Upper lobe of right lung (tissue), 1 donor: ENCODE measurements at regions not wholly inside any gene's neighbourhood (a gene's known extent, or its start where the extent isn't known, plus 50 kb on each side); places are given as distances from the start of the nearest gene placed in this dataset.

Experiments used
- ATAC-seq: fragments of 200-7000 bp; cut with Tn5 transposase; one replicate; pipeline ENCODE4 v1.9.1; 2020; ENCODE audit warnings: mild to moderate bottlenecking, moderate library complexity
- DNase-seq: peaks from one replicate; pipeline ENCODE4 v3.0.0-alpha.2; 2020
- H3K27ac ChIP-seq: fragments of 200-600 bp; one replicate; pipeline ENCODE4 v1.8.0; 2022
- H3K27me3 ChIP-seq: fragments of 200-600 bp; one replicate; pipeline ENCODE4 v1.8.0; 2022; ENCODE audit warnings: mild to moderate bottlenecking
- H3K36me3 ChIP-seq: fragments of 200-600 bp; one replicate; pipeline ENCODE4 v1.8.0; 2022
- H3K4me1 ChIP-seq: fragments of 200-600 bp; one replicate; pipeline ENCODE4 v1.8.0; 2022
- H3K4me3 ChIP-seq: fragments of 200-600 bp; one replicate; pipeline ENCODE4 v1.8.0; 2022; ENCODE audit warnings: mild to moderate bottlenecking
- H3K9me3 ChIP-seq: fragments of 200-600 bp; one replicate; pipeline ENCODE4 v1.8.0; 2022
- CTCF ChIP-seq: fragments of 200-600 bp; IDR thresholded peaks from one replicate; pipeline ENCODE4 v1.8.0; 2022; ENCODE audit warnings: antibody characterized with exemption
- intact Hi-C: fragments of 100-400 bp; cut with DNase I; formaldehyde crosslinking; loops from one replicate; pipeline ENCODE4 v1.11.0; 2022
- donor health status: DM: no; HTN: yes; CAD: no; lungs with severe emphysema.

- Histone ChIP-seq H3K4me3 (no peak overlapping the region), H3K27me3 (no peaks in the 10 kb centered on the region), H3K4me1 (no peaks in the 10 kb centered on the region), H3K9me3 (no peaks in the 10 kb centered on the region), H3K27ac (no peak overlapping the region), H3K36me3 (no peaks in the 10 kb centered on the region)
- no peak for ATAC-seq
- no peak for DNase-seq
- intact Hi-C loops = no loop called here
- no peak for TF ChIP-seq CTCF
Measured at GRCh38 chr6:113392551-113393055, 464.5 kb upstream of the MARCKS start.

GRCh38 chr6:113394216-113394615, 462.9 kb upstream of the MARCKS start:
- ATAC-seq = no peak
- no peaks in the 10 kb centered on the region for H3K36me3 ChIP-seq
- H3K27me3 ChIP-seq = no peaks in the 10 kb centered on the region
- no peak overlapping the region for H3K4me3 ChIP-seq
- DNase-seq = no peak
- TF ChIP-seq CTCF = no peak
- intact Hi-C loops = no loop called here
- no peaks in the 10 kb centered on the region for H3K9me3 ChIP-seq
- H3K27ac ChIP-seq = no peak overlapping the region
- no peaks in the 10 kb centered on the region for H3K4me1 ChIP-seq

- H3K27ac ChIP-seq = no peak overlapping the region
- intact Hi-C loops = no loop called here
Measured at GRCh38 chr6:113394729-113395128, 462.4 kb upstream of the MARCKS start.

GRCh38 chr6:113396730-113397129, 460.4 kb upstream of the MARCKS start:
- intact Hi-C loops = no loop called here
- Histone ChIP-seq H3K9me3 (no peaks in the 10 kb centered on the region), H3K27me3 (no peaks in the 10 kb centered on the region), H3K36me3 (no peaks in the 10 kb centered on the region), H3K4me3 (no peak overlapping the region), H3K4me1 (no peaks in the 10 kb centered on the region), H3K27ac (no peak overlapping the region)
- no peak for DNase-seq
- no peak for TF ChIP-seq CTCF
- no peak for ATAC-seq

More at GRCh38 chr6:113394729-113395128, 462.4 kb upstream of the MARCKS start:
- H3K36me3 ChIP-seq = no peaks in the 10 kb centered on the region
- TF ChIP-seq CTCF = no peak
- DNase-seq (no peak), ATAC-seq (no peak)
- H3K9me3 ChIP-seq = no peaks in the 10 kb centered on the region
- H3K4me3 ChIP-seq = no peak overlapping the region
- no peaks in the 10 kb centered on the region for H3K27me3 ChIP-seq
- no peaks in the 10 kb centered on the region for H3K4me1 ChIP-seq

GRCh38 chr6:113397236-113397635, 459.9 kb upstream of the MARCKS start:
- H3K27me3 ChIP-seq = no peaks in the 10 kb centered on the region
- ATAC-seq (no peak), DNase-seq (no peak)
- TF ChIP-seq CTCF = no peak
- no peak overlapping the region for H3K27ac ChIP-seq
- H3K9me3 ChIP-seq = no peaks in the 10 kb centered on the region
- no peak overlapping the region for H3K4me3 ChIP-seq
- no peaks in the 10 kb centered on the region for H3K4me1 ChIP-seq
- H3K36me3 ChIP-seq = no peaks in the 10 kb centered on the region
- intact Hi-C loops = no loop called here

GRCh38 chr6:113401231-113401630, 455.9 kb upstream of the MARCKS start:
- no peak for DNase-seq
- TF ChIP-seq CTCF = no peak
- no peak for ATAC-seq
- Histone ChIP-seq H3K27ac (no peak overlapping the region), H3K9me3 (no peaks in the 10 kb centered on the region), H3K36me3 (no peaks in the 10 kb centered on the region), H3K27me3 (no peaks in the 10 kb centered on the region), H3K4me1 (no peaks in the 10 kb centered on the region), H3K4me3 (no peak overlapping the region)
- intact Hi-C loops = no loop called here
